SK-N-SH treated with all-trans-retinoic acid at 6 μM for 48 hours (cell line): ENCODE measurements at regions not wholly inside any gene's neighbourhood (a gene's known extent, or its start where the extent isn't known, plus 50 kb on each side); places are given as distances from the start of the nearest gene placed in this dataset.

Experiments
- ATAC-seq: fragments of 200-7000 bp; cut with Tn5 transposase; 3 replicates; pipeline ENCODE4 v1.9.1; 2020; ENCODE audit warnings: mild to moderate bottlenecking, moderate library complexity
- ARNTL ChIP-seq: fragments of 450-650 bp; formaldehyde crosslinking; IDR thresholded peaks from 2 replicates; pipeline ENCODE4 v1.5.0; 2020; ENCODE audit warnings: low read depth, mild to moderate bottlenecking, moderate library complexity, borderline replicate concordance
- CSRNP3 ChIP-seq: fragments of 250-450 bp; sonication (Bioruptor Pico); IDR thresholded peaks from 2 replicates; pipeline ENCODE4 v1.5.1; 2021; ENCODE audit warnings: mild to moderate bottlenecking, moderate library complexity
- ESRRG ChIP-seq: fragments of 250-450 bp; sonication (Bioruptor Pico); IDR thresholded peaks from 2 replicates; pipeline ENCODE4 v1.6.1; 2021; ENCODE audit warnings: mild to moderate bottlenecking
- GLIS3 ChIP-seq: fragments of 250-450 bp; sonication (Bioruptor Pico); IDR thresholded peaks from 2 replicates; pipeline ENCODE4 v1.5.0; 2020; ENCODE audit warnings: mild to moderate bottlenecking, moderate library complexity
- ISL1 ChIP-seq: fragments of 250-450 bp; sonication (Bioruptor Pico); IDR thresholded peaks from 2 replicates; pipeline ENCODE4 v2.1.2; 2022; ENCODE audit warnings: mild to moderate bottlenecking, moderate library complexity
- OSR1 ChIP-seq: fragments of 250-450 bp; sonication (Bioruptor Pico); IDR thresholded peaks from 2 replicates; pipeline ENCODE4 v1.8.0; 2022; ENCODE audit warnings: moderate library complexity, mild to moderate bottlenecking, inconsistent platforms
- PATZ1 ChIP-seq: fragments of 250-450 bp; sonication (Bioruptor Pico); IDR thresholded peaks from 2 replicates; pipeline ENCODE4 v1.8.0; 2020; ENCODE audit warnings: mild to moderate bottlenecking, moderate library complexity, borderline replicate concordance
- POU6F1 ChIP-seq: fragments of 250-450 bp; sonication (Bioruptor Pico); IDR thresholded peaks from 2 replicates; pipeline ENCODE4 v1.8.0; 2021; ENCODE audit warnings: low read depth, mild to moderate bottlenecking, moderate library complexity, borderline replicate concordance
- PPARA ChIP-seq: fragments of 250-450 bp; sonication (Bioruptor Pico); IDR thresholded peaks from 2 replicates; pipeline ENCODE4 v1.5.0; 2020; ENCODE audit warnings: mild to moderate bottlenecking, borderline replicate concordance
- RARB ChIP-seq: fragments of 250-450 bp; sonication (Bioruptor Pico); IDR thresholded peaks from 2 replicates; pipeline ENCODE4 v1.8.0; 2021; ENCODE audit warnings: mild to moderate bottlenecking, moderate library complexity
- SNAI2 ChIP-seq: fragments of 250-450 bp; sonication (Bioruptor Pico); IDR thresholded peaks from 2 replicates; pipeline ENCODE4 v1.5.0; 2020; ENCODE audit warnings: mild to moderate bottlenecking, moderate library complexity
- TCF4 ChIP-seq: fragments of 250-450 bp; sonication (Bioruptor Pico); IDR thresholded peaks from 2 replicates; pipeline ENCODE4 v1.8.0; 2021; ENCODE audit warnings: mild to moderate bottlenecking, moderate library complexity, borderline replicate concordance
- TOX ChIP-seq: fragments of 250-450 bp; sonication (Bioruptor Pico); IDR thresholded peaks from 2 replicates; pipeline ENCODE4 v1.8.0; 2021; ENCODE audit warnings: mild to moderate bottlenecking, moderate library complexity, borderline replicate concordance
- TSHZ2 ChIP-seq: fragments of 250-450 bp; sonication (Bioruptor Pico); IDR thresholded peaks from 2 replicates; pipeline ENCODE4 v1.5.0; 2020; ENCODE audit warnings: mild to moderate bottlenecking, moderate library complexity
- ZC3H10 ChIP-seq: fragments of 250-450 bp; sonication (Bioruptor Pico); IDR thresholded peaks from 2 replicates; pipeline ENCODE4 v1.5.1; 2021; ENCODE audit warnings: mild to moderate bottlenecking, moderate library complexity
- ZFP30 ChIP-seq: fragments of 450-650 bp; formaldehyde crosslinking; IDR thresholded peaks from 2 replicates; pipeline ENCODE4 v1.5.0; 2022; ENCODE audit warnings: mild to moderate bottlenecking, moderate library complexity
- ZNF565 ChIP-seq: fragments of 450-650 bp; formaldehyde crosslinking; conservative IDR thresholded peaks from 2 replicates; pipeline ENCODE4 v1.5.0; 2020; ENCODE audit warnings: low read depth, mild to moderate bottlenecking, moderate library complexity
- ZNF70 ChIP-seq: fragments of 450-650 bp; formaldehyde crosslinking; IDR thresholded peaks from 2 replicates; pipeline ENCODE4 v1.5.0; 2020; ENCODE audit warnings: mild to moderate bottlenecking, moderate library complexity

- TF ChIP-seq ZC3H10 (no peak), PATZ1 (CRISPR knock-in tag) (no peak), ZNF70 (CRISPR knock-in tag) (no peak), PPARA (CRISPR knock-in tag) (no peak), TCF4 (CRISPR knock-in tag) (no peak), CSRNP3 (no peak), ESRRG (CRISPR knock-in tag) (no peak)
- TF ChIP-seq, all 23 proteins: peak for 0
- ATAC-seq: no peak
Measured at GRCh38 chr14:30035361-30035760, 107.7 kb upstream of the PRKD1 start.

GRCh38 chr14:30045720-30046119 lies 118.1 kb upstream of the PRKD1 start:
- ATAC-seq: no peak

GRCh38 chr14:30053103-30053502 lies 125.5 kb upstream of the PRKD1 start:
- ATAC-seq: no peak
- TF ChIP-seq TSHZ2 (CRISPR knock-in tag) (no peak), ARNTL (CRISPR knock-in tag) (no peak), ZC3H10 (no peak), POU6F1 (CRISPR knock-in tag) (no peak), TCF4 (CRISPR knock-in tag) (no peak), GLIS3 (CRISPR knock-in tag) (no peak), ZFP30 (CRISPR knock-in tag) (no peak), CSRNP3 (no peak), ZNF565 (CRISPR knock-in tag) (no peak), OSR1 (CRISPR knock-in tag) (no peak), ESRRG (CRISPR knock-in tag) (no peak)

More at GRCh38 chr14:30045720-30046119, 118.1 kb upstream of the PRKD1 start:
- TF ChIP-seq TSHZ2 (CRISPR knock-in tag) (no peak), RARB (no peak), OSR1 (CRISPR knock-in tag) (no peak), ISL1 (CRISPR knock-in tag) (no peak), PATZ1 (CRISPR knock-in tag) (no peak), PPARA (CRISPR knock-in tag) (no peak), ARNTL (CRISPR knock-in tag) (no peak), TOX (CRISPR knock-in tag) (no peak), ZFP30 (CRISPR knock-in tag) (no peak), ZNF70 (CRISPR knock-in tag) (no peak), SNAI2 (CRISPR knock-in tag) (no peak)
